ENCODE measurements at regions not wholly inside any gene's neighbourhood (a gene's known extent, or its start where the extent isn't known, plus 50 kb on each side); places are given as distances from the start of the nearest gene placed in this dataset.

DNA sequence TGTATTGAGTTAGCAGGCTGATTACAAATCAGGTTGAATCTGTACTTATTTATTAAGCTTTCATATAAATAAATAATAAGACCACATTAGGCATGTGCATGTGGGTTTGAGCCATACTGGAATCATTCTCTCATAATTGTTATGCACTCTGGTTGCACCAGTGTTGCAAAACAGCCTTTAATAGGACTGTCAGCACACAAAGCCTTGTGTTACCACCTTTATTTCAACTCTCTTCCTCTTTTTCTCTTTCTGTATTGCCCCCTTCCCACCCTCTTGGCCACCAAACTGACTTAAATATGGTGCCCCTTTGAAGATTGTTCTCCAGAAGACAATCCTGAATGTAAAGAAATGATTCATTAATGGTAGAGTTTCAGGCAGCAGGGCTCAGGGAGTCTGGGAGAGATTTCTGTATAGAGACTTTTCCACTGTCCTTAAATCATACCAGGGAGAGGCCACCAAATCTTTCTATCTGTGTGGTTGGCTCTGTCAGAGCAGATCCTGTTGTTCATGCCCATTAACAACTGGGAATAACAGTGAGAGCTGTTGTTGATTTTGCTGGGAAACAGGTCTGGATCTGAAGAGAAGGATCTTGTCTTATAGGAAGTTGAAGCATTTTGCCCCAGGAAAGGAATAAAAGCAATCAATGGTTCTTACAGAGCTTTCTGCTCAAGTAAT, 131.6 kb upstream of the SOX4 start:
- Histone ChIP-seq H3K9ac (ENCODE audit: low read length in 3 of 3) (no peak overlapping the region), H3K9me3 (ENCODE audit: control insufficient read depth in 2 of 3, insufficient read depth in 1 of 3, low read length in 3 of 3) (no peaks in the 10 kb centered on the region), H3K27ac (ENCODE audit: low read depth in 2 of 2, low read length in 2 of 2) (no peak overlapping the region), H3K4me1 (ENCODE audit: control insufficient read depth in 2 of 3, insufficient read depth in 2 of 3, low read depth in 1 of 3, low read length in 3 of 3) (no peaks in the 10 kb centered on the region), H3K4me3 (ENCODE audit: low read length in 3 of 3) (no peak overlapping the region), H3K36me3 (ENCODE audit: control insufficient read depth in 2 of 3, insufficient read depth in 3 of 3, low read length in 3 of 3) (no peaks in the 10 kb centered on the region), H3K27me3 (ENCODE audit: control insufficient read depth, insufficient read depth, low read length) (no peaks in the 10 kb centered on the region)
- FAIRE-seq (no peak), DNase-seq (no peak)
- intact Hi-C loops (cut with DNase I): no loop called here
- no peak for TF ChIP-seq CTCF (IDR thresholded peaks at IDR 0.05; ENCODE audit: borderline replicate concordance, extremely low read depth, insufficient read depth)

GRCh38 chr6:21462519-21462852, 131.1 kb upstream of the SOX4 start:
- Histone ChIP-seq H3K4me1 (ENCODE audit: control insufficient read depth in 2 of 3, insufficient read depth in 2 of 3, low read depth in 1 of 3, low read length in 3 of 3) (no peaks in the 10 kb centered on the region), H3K4me3 (ENCODE audit: low read length in 3 of 3) (no peak overlapping the region), H3K9ac (ENCODE audit: low read length in 3 of 3) (no peak overlapping the region), H3K27ac (ENCODE audit: low read depth in 2 of 2, low read length in 2 of 2) (no peak overlapping the region), H3K36me3 (ENCODE audit: control insufficient read depth in 2 of 3, insufficient read depth in 3 of 3, low read length in 3 of 3) (no peaks in the 10 kb centered on the region), H3K27me3 (ENCODE audit: control insufficient read depth, insufficient read depth, low read length) (no peaks in the 10 kb centered on the region), H3K9me3 (ENCODE audit: control insufficient read depth in 2 of 3, insufficient read depth in 1 of 3, low read length in 3 of 3) (no peaks in the 10 kb centered on the region)
- intact Hi-C loops (cut with DNase I): no loop called here
- DNase-seq (no peak), FAIRE-seq (no peak)
- no peak for TF ChIP-seq CTCF (IDR thresholded peaks at IDR 0.05; ENCODE audit: borderline replicate concordance, extremely low read depth, insufficient read depth)

- no peak overlapping the region for H3K9ac ChIP-seq (ENCODE audit: low read length in 3 of 3)
- no peak for FAIRE-seq
Measured at GRCh38 chr6:21467091-21467490, 126.5 kb upstream of the SOX4 start.

More at GRCh38 chr6:21467091-21467490, 126.5 kb upstream of the SOX4 start:
- H3K27ac ChIP-seq (ENCODE audit: low read depth in 2 of 2, low read length in 2 of 2): no peak overlapping the region
- H3K36me3 ChIP-seq (ENCODE audit: control insufficient read depth in 2 of 3, insufficient read depth in 3 of 3, low read length in 3 of 3): no peaks in the 10 kb centered on the region
- no peak for DNase-seq
- no peaks in the 10 kb centered on the region for H3K9me3 ChIP-seq (ENCODE audit: control insufficient read depth in 2 of 3, insufficient read depth in 1 of 3, low read length in 3 of 3)
- intact Hi-C loops (cut with DNase I): no loop called here
- no peak overlapping the region for H3K4me3 ChIP-seq (ENCODE audit: low read length in 3 of 3)
- no peaks in the 10 kb centered on the region for H3K4me1 ChIP-seq (ENCODE audit: control insufficient read depth in 2 of 3, insufficient read depth in 2 of 3, low read depth in 1 of 3, low read length in 3 of 3)
- no peak for TF ChIP-seq CTCF (IDR thresholded peaks at IDR 0.05; ENCODE audit: borderline replicate concordance, extremely low read depth, insufficient read depth)
- no peaks in the 10 kb centered on the region for H3K27me3 ChIP-seq (ENCODE audit: control insufficient read depth, insufficient read depth, low read length)

Measured in kidney (tissue), 13 donors.